NCI-H1048 (cell line): ENCODE measurements at regions not wholly inside any gene's neighbourhood (a gene's known extent, or its start where the extent isn't known, plus 50 kb on each side); places are given as distances from the start of the nearest gene placed in this dataset.

Source experiments
- DNase-seq: peaks from one replicate; lab custom pipeline; 2025; lab: John Stamatoyannopoulos, UW

DNA sequence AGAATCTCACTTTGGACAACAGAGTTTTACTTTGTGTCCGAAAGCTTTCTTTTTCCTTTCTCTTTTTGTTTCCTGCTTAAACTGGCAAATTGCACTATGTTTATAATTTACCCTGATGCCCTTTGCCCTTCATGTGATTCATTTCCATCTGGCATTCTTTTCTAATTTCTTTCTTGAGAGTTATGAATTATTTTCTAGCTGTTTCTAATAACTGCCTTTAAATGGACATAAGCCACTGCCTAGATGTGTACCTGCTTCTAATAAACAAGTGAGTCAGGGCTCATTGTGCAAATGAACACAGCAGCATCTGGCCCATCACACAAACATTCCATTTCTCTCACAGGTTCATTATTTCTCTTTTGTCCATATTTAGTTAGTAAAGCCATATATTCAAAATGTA, 242.3 kb upstream of the GPRIN3 start:
- DNase-seq: no peak

DNA sequence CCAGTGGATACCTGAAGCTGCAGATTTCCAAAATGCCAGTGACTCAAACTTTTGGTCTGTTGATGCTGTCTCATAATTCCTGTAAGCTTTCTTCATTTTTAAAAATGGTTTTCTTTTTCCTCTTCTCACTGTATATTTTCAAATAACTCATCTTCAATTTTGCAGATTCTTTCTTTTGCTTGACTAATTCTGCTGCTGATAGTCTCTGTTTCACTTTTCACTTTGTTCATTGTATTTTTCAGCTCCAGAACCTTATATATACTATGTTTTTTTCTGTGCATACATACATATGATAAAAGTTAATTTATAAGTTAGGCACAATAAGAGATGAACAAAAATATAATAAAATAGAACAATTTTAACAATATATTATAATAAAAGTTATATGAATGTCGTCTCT, 237.7 kb upstream of the GPRIN3 start:
- no peak for DNase-seq

DNA sequence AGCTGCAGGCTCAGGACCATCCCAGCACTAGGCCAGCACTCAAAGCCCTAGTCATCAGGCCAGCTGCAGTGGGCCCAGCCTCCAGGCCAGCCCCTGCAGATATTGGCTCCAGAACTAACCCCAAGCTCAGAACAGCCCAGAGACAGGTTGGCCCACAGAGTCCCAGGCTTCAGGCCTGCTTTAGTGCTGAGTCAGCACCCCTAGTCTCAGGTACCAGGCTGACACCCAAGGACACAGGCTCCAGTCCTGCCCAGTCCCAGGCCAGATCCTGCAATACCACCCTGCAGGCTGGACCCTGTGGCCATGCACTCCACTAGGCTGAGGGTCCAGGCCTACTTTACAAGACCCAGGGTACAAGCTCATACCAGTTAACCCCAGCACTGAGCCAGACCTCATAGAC, 234.4 kb upstream of the GPRIN3 start:
- no peak for DNase-seq

DNA sequence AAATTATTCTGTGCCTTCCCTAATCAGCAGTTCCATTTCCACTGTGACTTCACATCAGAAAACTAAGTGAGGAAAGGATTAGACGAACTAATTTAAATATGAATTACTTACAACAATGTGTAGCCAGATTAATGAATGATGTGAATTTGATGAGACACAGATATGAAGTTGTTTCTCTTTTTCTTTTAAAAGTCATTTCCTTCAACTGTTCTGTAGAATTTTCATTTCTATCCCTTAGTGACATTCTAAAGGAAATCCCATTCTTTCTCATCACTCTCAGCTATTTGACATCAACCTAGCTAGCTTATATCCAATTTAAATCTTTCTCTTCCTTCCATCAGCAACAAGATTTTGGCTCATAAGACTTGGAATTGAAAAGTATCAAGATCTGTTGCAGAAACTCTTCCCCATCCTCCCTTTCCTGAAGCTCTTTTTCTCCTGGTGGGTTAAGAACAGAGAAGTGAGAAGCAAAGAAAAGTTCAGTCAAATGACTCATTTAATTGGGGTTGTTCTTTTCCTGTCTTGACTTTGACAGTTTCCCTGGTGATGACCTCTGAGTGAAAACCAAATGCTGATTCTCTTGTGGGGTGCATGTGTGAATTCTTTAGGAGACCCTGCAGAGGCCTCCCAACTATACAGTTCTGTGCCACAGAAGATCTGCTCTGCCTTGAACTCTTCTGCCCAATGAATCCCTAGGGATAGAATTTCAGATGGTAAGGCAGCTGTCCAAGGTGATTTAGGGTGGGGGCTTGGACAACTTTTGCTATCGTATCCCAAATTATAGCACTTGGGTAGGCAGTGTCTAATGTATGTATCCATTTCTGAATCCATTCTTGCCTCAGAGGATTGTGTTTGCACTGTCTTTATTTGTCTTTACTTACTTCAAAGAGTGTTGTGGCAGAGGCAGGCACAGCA, 232.5 kb upstream of the GPRIN3 start:
- no peak for DNase-seq

DNA sequence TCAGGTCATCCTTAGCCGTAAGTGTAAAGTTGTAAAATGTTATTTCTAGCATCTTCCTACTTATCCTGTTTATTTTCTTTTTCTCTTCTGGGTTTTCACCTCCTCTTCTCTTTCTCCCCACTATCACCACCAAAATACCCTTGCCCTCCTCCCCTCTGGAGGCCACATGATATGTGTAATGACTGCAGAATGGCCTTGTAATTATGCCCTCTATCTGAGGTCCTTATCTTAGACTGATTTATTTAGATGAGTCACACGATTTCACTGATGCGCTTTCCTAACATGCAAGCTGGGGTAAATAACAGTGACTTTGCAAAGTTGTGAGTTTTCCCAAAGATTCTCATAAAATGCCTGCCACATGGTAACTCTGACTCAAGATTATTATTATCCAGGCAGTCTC, 231.8 kb upstream of the GPRIN3 start:
- no peak for DNase-seq

DNA sequence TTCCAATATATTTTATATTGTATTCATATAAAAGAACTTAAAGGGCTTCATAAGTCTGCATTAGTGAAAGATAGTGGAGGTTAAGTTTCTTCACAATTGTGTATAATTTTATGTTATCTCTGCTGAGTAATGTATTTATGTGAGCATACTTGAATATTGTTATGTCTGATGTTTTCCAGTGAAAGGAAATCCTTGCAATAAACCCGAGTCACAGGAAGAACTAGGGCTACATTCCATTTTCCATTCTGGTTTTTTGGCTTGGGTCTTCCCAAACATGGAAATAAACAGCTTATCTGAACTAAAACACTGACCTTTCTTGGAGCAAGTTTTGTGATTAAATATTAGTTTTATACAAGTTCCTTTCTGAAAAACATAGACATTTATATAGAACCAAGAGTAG, 231.3 kb upstream of the GPRIN3 start:
- no peak for DNase-seq

DNA sequence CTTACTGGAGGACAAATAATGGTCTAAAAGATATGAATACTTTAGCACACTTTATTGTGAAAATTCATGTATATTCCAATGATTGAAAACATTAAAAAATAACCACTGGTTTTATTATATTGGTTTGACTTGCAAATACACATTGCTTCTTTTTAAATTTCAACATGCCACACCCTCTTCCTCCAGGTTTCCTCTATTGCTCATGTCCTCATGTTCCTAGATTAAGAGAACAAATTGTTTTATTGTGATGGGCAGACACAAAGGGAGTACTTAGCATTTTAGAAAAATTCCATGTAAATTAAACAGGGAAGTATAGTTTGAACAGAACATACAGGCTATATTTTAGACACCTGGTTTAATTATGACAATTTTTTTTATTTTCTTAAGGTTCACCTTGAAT, 230.6 kb upstream of the GPRIN3 start:
- no peak for DNase-seq

DNA sequence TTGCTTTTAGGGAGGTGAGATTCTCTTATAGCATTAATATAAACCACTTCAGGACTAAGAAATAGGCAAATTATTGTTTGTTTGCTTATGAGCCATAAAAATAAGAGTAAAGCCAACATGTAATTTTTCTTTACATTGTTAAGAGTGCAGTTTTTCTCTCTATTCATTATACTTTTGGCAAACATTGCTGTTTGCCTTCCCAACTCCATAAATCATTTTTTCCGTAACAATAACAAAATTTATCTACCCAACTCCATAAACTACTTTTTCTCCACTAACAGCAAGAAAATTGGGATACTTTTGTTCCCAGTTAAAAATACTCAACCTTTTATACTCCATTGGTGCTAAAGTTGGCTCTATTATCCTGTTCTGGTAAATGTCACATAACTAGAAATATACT, 229.7 kb upstream of the GPRIN3 start:
- DNase-seq: no peak

DNA sequence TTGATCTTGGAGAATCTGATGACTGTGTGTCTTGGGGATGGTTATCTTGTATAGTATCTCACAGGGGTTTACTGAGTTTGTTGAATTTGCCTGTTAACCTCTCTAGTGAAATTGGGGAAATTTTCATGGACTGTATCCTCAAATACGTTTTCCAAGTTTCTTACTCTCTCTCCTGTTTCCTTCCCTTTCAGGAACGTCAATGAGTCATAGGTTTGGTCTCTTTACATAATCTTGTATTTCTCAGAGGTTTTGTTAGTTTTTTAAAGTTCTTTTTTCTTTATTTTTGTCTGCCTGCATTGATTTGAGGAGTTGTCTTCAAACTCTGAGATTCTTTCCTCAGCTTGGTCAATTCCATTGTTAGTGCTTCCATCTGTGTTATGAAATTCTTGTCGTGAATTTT, 227.7 kb upstream of the GPRIN3 start:
- no peak for DNase-seq

DNA sequence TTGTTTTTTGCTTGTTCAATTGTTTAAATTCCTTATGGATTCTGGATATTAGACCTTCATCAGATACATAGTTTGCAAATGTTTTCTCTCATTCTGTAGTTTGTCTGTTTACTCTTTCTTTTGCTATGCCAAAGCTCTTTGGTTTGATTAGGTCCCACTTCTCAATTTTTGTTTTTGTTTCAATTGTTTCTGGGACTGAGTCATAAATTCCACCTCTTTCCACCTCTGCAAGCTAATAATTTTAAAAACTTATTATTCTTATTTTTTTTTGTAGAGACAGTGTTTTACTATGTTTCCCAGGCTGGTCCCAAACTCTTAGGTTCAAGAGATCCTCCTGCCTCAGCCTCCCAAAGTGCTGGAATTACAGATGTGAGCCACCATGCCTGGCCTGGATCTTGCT, 226.8 kb upstream of the GPRIN3 start:
- no peak for DNase-seq

DNA sequence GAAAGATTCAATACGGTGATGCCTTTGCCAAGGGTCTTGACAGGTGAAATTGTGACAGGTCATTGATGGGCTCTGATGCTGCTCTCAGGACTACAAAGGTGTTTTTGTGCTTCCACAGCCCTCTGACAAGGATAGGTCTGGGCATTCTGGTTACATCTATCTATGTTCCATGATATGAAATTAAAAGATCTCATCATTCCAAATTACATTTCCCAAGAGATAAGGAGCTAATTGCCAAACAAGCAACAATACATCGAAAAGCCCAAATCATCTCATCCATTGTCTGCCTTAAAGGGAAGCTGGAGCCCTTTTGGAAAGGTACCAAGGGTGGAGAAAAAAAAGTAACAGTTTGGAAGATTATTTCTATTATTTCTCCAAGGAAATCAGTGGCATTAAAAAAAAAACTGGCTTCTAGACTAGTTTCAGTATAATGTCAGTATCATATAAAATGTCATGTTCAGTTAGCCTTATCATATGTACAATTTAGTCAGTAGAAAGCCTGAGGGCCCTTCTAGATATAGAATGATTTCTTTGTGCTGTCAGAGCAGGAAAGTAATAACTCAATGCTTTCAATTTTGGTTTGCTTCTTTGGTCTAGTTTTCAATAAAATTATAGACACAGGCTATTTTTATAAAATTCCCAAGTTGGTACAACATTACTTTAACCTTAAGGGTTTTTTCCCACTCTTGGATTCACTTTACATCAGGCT, 224.5 kb upstream of the GPRIN3 start:
- DNase-seq: no peak

DNA sequence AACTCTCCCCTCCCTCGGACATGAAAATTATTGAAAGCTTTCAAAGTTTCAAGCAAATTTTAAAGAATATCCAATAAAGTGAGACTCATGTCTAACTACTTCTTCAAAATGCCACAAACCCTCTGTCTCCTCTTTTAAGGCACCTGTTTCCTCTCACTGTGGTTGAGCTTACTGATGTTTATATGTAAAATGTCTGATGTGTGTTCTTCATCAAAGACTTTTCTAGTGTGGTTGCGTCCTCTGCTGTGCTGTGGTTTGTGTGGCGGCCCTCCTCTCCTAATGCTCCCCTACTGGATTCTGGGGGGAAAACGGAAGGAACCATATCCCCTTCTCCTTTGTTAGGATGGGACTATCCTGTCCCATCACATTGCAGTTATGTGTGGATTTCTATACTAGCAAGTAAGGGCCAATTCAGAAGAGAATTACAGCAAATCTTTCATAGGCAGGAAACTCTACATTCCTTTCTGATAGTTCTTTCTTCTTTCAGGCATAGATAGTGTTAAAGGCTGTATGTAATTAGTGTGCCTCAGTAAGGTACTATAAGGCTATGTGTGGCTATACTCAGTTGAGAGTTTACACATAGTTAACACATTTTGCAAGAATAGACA, 221.0 kb upstream of the GPRIN3 start:
- DNase-seq: no peak

DNA sequence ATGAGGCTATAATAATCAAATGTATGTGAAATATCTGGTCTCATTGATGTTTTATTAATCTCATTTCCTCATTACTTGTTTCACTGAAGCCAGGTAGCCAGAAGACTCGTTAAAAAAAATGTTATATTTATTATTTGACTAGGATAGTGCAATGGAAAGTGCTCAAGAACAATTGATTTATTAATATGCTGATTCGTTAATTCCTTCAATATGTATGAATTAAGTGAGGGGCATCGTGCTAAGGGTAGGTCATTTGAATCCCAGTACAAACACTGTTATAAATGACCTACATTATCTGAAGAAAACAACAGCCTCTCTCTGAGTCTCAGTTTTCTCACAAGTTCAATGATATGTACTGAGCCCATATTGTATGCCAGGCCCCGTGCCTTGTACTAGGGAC, 214.2 kb upstream of the GPRIN3 start:
- no peak for DNase-seq

DNA sequence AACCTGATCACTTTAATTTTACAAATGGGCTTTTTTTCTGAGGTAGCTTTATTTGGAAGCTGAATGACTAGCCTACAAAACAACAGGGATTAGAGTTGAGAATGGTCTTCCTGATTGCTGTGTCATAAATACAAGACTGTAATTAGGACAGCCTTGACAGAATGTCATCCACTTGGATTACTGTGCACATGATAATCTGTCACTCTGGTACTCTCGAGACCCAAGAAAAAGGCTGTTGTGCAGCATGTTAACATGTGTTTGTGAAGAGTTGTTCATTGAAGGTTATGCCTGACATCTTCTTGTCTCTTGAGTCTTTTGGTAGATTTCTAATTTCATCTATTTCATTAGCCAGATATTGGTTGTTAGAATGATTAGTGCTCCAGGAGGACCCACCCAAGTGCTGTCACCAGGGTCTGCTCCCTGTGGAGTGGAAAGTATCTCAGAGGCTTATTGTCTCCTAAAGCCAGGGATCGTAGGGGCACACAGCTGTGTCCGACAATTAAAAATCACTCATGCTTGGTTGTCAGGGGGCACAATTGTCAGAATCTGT, 212.2 kb upstream of the GPRIN3 start:
- no peak for DNase-seq

DNA sequence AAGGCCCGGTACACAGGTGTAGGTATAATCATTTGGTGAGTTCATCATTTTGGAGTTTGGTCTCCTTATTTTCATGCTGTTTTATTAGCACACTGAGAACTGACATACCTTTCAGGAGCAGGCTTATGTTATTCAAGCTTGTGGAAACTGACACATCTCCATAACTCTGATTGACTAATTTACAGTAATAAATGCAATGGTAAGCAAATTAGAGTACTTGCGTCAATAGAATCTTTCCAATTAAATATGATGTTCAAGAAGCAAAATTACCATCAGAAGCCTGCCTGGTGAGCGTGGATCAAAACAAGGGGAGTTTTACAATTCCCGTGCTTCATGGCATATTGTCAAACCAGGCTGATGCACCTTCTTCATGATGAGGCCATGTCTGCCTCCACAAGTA, 210.7 kb upstream of the GPRIN3 start:
- DNase-seq: no peak

DNA sequence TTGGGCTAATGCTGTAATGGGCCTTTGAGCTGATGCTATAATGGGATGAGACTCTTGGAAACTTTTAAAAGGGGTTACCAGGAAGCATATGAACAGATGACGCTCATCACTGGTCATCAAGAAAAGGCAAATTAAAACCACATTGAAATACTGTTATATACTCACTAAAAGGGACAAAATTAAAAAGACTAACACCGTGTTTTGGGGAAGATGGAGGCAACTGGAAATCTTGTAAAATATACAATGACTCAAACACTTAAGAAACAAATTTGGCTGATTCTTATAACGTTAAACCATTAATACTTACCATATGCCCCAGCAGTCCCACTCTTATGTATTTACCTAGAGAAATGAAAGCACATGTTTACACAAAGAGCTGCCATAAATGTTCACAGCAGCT, 207.2 kb upstream of the GPRIN3 start:
- DNase-seq: no peak

DNA sequence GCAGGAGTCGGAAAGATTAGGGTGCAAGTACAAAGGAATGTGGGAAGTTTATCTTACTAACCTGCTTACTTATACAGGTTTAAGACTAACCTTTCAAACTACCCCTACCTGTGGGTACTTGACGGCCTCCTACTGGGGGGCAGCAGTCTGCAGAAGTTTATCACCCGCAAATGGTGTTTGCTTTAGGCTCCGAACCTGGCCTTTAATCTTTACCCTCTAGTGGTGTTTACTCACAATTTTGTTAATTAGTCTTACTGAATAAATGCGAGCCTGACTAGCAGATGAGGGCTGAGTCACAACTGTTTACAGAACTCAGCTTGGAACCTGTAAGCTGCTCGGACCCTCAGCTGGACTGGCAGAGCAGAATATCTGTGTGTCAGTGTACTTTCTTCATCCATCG, 204.2 kb upstream of the GPRIN3 start:
- DNase-seq: no peak

DNA sequence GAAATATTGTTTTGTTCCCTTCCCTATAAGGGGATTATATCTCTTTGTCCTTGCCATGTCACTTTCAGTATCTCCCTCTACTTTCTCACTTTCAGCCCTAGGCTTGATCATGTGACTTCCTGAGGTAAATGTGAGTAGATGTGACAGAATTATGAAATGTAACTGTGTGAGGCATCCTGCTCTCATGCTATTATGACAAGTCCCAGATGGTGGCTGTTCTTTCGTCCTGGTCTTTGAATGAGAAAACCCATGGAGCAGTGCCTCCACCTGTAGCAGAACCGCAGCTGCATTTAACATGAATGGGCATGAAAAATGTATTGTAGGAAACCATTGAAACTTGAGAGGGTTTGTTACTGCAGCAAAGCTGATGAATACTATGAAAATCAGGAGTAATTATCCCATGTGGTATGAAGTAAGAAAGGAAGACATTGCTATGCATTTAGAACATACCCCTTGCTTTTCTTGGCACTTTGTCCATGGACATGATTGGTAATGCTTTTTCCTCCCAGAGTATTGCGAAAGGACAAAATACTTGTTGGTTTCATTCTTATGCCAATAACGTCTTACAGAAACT, 202.2 kb upstream of the GPRIN3 start:
- DNase-seq: no peak

DNA sequence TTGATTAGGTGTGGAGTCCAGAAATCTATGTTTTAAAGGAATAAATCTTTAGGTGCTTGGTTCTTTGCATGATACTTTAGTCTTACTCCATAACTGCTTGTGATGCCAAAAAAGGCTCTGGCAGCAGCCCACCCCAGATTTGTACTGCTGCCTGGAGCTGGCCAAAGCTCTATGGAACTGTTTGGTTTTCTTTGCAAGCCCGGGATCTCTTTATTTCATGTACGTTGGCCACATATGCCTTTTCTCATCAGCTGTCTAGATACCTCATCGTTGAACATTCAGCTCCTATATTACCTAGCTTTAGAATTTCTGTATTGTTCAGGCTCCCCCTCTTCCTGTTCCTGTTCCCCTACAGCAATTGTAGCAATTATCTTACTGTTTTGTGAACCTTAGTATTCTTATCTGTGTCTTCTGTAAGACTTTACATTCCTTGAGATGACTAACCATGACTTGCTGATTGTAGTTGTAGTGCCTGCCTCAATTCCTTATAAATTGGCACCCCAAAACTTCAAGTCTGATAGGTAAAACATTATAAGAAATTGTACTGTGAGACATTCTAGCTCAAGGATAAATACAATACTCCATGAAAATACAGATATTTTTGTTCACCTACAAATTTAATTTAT, 199.4 kb upstream of the GPRIN3 start:
- no peak for DNase-seq

DNA sequence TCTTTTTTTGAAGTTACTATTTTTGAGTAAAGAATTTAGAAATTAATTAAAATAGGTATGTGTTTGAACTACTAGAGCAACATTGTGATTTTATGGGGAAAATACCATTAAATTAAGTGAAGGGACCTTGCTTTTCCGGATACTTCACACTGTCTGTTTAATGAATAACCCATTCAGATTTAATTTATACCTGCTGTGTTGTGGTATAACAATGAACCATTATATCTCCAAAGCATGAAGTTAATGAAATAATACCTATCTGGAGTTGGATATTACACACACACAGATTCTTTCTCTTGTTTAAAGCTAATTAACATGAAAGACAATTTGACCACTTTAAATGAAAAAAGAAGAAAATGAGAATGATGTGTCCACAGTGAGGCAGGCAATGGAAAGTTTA, 195.0 kb upstream of the GPRIN3 start:
- DNase-seq: no peak

DNA sequence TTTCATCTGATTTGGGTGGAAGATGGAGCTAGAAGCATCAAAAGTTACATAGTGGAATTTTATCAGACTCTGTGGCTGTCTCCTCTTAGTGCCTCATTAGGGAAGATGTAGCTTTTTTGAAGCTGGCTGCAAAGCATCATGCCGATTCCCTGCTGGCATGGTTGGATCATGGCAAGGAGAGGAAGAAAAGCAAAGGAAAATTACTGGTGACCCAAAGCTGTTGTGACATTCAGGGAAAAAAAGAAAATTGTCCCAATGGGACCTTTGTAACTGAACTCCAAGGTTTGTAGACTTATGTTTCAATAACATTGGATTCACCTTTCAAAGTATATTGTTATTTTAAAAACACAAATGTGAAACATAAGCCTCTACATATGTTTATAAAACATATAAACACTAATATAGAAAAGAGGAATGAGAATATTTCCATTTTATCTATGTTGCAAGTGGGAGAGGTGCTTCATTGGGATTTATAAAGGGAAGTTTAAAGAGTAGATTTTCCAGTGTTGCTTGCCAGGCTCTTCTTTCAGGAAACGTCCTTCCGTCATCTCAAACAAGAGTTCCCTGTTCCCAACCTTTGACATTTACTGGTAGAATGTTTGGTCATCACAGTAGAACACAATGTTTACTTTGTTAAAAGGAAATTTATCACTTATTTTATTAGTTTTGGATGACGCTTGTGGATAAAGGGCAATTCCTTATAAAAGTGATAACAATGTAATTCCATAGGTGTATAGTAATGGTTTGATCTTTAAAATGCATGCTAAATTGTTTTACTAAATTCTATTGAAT, 190.1 kb upstream of the GPRIN3 start:
- no peak for DNase-seq
